ENCODE measurements at regions not wholly inside any gene's neighbourhood (a gene's known extent, or its start where the extent isn't known, plus 50 kb on each side); places are given as distances from the start of the nearest gene placed in this dataset.
"Not testable (repeated sequence)": the region's sequence is repeated elsewhere in the genome, so short reads cannot be mapped to it uniquely, and the experiment has no call there.

- DNase-seq = no peak
Measured at GRCh38 chr20:29687438-29687837, 1570.0 kb upstream of the DEFB115 start.

- DNase-seq = no peak
Measured at GRCh38 chr20:29689411-29690225, 1567.8 kb upstream of the DEFB115 start.

- DNase-seq = no peak
Measured at GRCh38 chr20:29690274-29690673, 1567.2 kb upstream of the DEFB115 start.

GRCh38 chr20:29740601-29740950 is 1516.9 kb upstream of the DEFB115 start:
- DNase-seq = no peak

- no peak for DNase-seq
Measured at GRCh38 chr20:29740951-29741593, 1516.4 kb upstream of the DEFB115 start.

- no peak for DNase-seq
Measured at GRCh38 chr20:29741594-29741893, 1515.9 kb upstream of the DEFB115 start.

GRCh38 chr20:29741894-29742698 is 1515.4 kb upstream of the DEFB115 start:
- DNase-seq = no peak

GRCh38 chr20:29742699-29743100 is 1514.8 kb upstream of the DEFB115 start:
- no peak for DNase-seq

- DNase-seq = no peak
Measured at GRCh38 chr20:29743101-29743931, 1514.1 kb upstream of the DEFB115 start.

- no peak for DNase-seq
Measured at GRCh38 chr20:29744071-29744470, 1513.4 kb upstream of the DEFB115 start.

GRCh38 chr20:29745534-29746245 is 1511.8 kb upstream of the DEFB115 start:
- DNase-seq = not testable (repeated sequence)

GRCh38 chr20:29750268-29750899 is 1507.1 kb upstream of the DEFB115 start:
- DNase-seq = no peak

- not testable (repeated sequence) for DNase-seq
Measured at GRCh38 chr20:29752644-29753425, 1504.6 kb upstream of the DEFB115 start.

GRCh38 chr20:29753426-29753746 is 1504.1 kb upstream of the DEFB115 start:
- not testable (repeated sequence) for DNase-seq

- DNase-seq = not testable (repeated sequence)
Measured at GRCh38 chr20:29753879-29754278, 1503.6 kb upstream of the DEFB115 start.

- not testable (repeated sequence) for DNase-seq
Measured at GRCh38 chr20:29755854-29756498, 1501.5 kb upstream of the DEFB115 start.

GRCh38 chr20:29756664-29757063 is 1500.8 kb upstream of the DEFB115 start:
- no peak for DNase-seq

GRCh38 chr20:29761621-29762385 is 1495.7 kb upstream of the DEFB115 start:
- not testable (repeated sequence) for DNase-seq

- no peak for DNase-seq
Measured at GRCh38 chr20:29762620-29763019, 1494.8 kb upstream of the DEFB115 start.

All from stimulated activated naive CD4-positive, alpha-beta T cell (primary cell).